Putamen (tissue), 1 donor: ENCODE measurements at regions not wholly inside any gene's neighbourhood (a gene's known extent, or its start where the extent isn't known, plus 50 kb on each side); places are given as distances from the start of the nearest gene placed in this dataset.

Experiments used
- DNase-seq: peaks from one replicate; pipeline ENCODE4 v3.0.0-alpha.2; 2016; ENCODE audit warnings: low spot score

- no peak for DNase-seq
These were observed 733.0 kb downstream of the RPS29 start for GRCh38 chr14:48853159-48853558.

- no peak for DNase-seq
These were observed 736.3 kb downstream of the RPS29 start for GRCh38 chr14:48849741-48850322.

- DNase-seq = no peak
These were observed 743.4 kb downstream of the RPS29 start for GRCh38 chr14:48842785-48843184.

- DNase-seq = no peak
These were observed 760.1 kb downstream of the RPS29 start for GRCh38 chr14:48826058-48826457.

GRCh38 chr14:48814562-48814961, 771.6 kb downstream of the RPS29 start:
- DNase-seq = no peak

- no peak for DNase-seq
These were observed 780.9 kb downstream of the RPS29 start for GRCh38 chr14:48805315-48805714.

- DNase-seq = no peak
These were observed 793.7 kb downstream of the RPS29 start for GRCh38 chr14:48792376-48793024.

- no peak for DNase-seq
These were observed 797.4 kb downstream of the RPS29 start for GRCh38 chr14:48788771-48789170.

GRCh38 chr14:48786498-48786897, 799.7 kb downstream of the RPS29 start:
- no peak for DNase-seq

GRCh38 chr14:48771717-48772116, 814.5 kb downstream of the RPS29 start:
- DNase-seq = peak; percentile 5

GRCh38 chr14:48751293-48751692, 834.9 kb downstream of the RPS29 start:
- no peak for DNase-seq

GRCh38 chr14:48748151-48748675, 838.0 kb downstream of the RPS29 start:
- DNase-seq = no peak

- DNase-seq = peak; percentile 42
These were observed 838.6 kb downstream of the RPS29 start for GRCh38 chr14:48747561-48748089.

GRCh38 chr14:48744202-48744601, 842.0 kb downstream of the RPS29 start:
- DNase-seq = no peak

- DNase-seq = no peak
These were observed 847.8 kb downstream of the RPS29 start for GRCh38 chr14:48738186-48738925.

GRCh38 chr14:48735607-48736006, 850.6 kb downstream of the RPS29 start:
- DNase-seq = no peak

GRCh38 chr14:48731260-48731659, 854.9 kb downstream of the RPS29 start:
- DNase-seq = no peak

GRCh38 chr14:48726080-48726642, 860.0 kb downstream of the RPS29 start:
- DNase-seq = no peak

- DNase-seq = no peak
These were observed 861.0 kb downstream of the RPS29 start for GRCh38 chr14:48725051-48725734.

- DNase-seq = no peak
These were observed 862.2 kb downstream of the RPS29 start for GRCh38 chr14:48723841-48724495.

- DNase-seq = no peak
These were observed 871.8 kb downstream of the RPS29 start for GRCh38 chr14:48714366-48714765.
